ENCODE measurements at regions not wholly inside any gene's neighbourhood (a gene's known extent, or its start where the extent isn't known, plus 50 kb on each side); places are given as distances from the start of the nearest gene placed in this dataset.

- DNase-seq (ENCODE audit: low read depth): no peak
- no peak overlapping the region for H3K4me3 ChIP-seq (ENCODE audit: low read depth, low read length)
- TF ChIP-seq CTCF (IDR thresholded peaks at IDR 0.05; ENCODE audit: insufficient read depth, low read depth, low read length, missing control alignments): no peak
Observed at GRCh38 chr10:128869101-128869749, 597.8 kb upstream of the MGMT start.

GRCh38 chr10:128870830-128871597 lies 596.0 kb upstream of the MGMT start:
- H3K4me3 ChIP-seq (ENCODE audit: low read depth, low read length): no peak overlapping the region
- TF ChIP-seq CTCF (IDR thresholded peaks at IDR 0.05; ENCODE audit: insufficient read depth, low read depth, low read length, missing control alignments): no peak
- DNase-seq (ENCODE audit: low read depth): no peak

GRCh38 chr10:128871671-128872231 lies 595.3 kb upstream of the MGMT start:
- no peak overlapping the region for H3K4me3 ChIP-seq (ENCODE audit: low read depth, low read length)
- TF ChIP-seq CTCF (IDR thresholded peaks at IDR 0.05; ENCODE audit: insufficient read depth, low read depth, low read length, missing control alignments): no peak
- no peak for DNase-seq (ENCODE audit: low read depth)

- no peak for TF ChIP-seq CTCF (IDR thresholded peaks at IDR 0.05; ENCODE audit: insufficient read depth, low read depth, low read length, missing control alignments)
- no peak for DNase-seq (ENCODE audit: low read depth)
- no peak overlapping the region for H3K4me3 ChIP-seq (ENCODE audit: low read depth, low read length)
Observed at GRCh38 chr10:128873411-128874054, 593.5 kb upstream of the MGMT start.

GRCh38 chr10:128874331-128874730 lies 592.7 kb upstream of the MGMT start:
- no peak for TF ChIP-seq CTCF (IDR thresholded peaks at IDR 0.05; ENCODE audit: insufficient read depth, low read depth, low read length, missing control alignments)
- no peak for DNase-seq (ENCODE audit: low read depth)
- H3K4me3 ChIP-seq (ENCODE audit: low read depth, low read length): no peak overlapping the region

- no peak for TF ChIP-seq CTCF (IDR thresholded peaks at IDR 0.05; ENCODE audit: insufficient read depth, low read depth, low read length, missing control alignments)
- no peak for DNase-seq (ENCODE audit: low read depth)
- no peak overlapping the region for H3K4me3 ChIP-seq (ENCODE audit: low read depth, low read length)
Observed at GRCh38 chr10:128875030-128875744, 591.9 kb upstream of the MGMT start.

Measured in GM12865 (cell line).